Activated CD4-positive, alpha-beta T cell treated with anti-CD3 and anti-CD28 coated beads, Interleukin-2, amount 10 ng/mL, durations not matched to agents 7 days and 5 days (primary cell): ENCODE measurements at regions not wholly inside any gene's neighbourhood (a gene's known extent, or its start where the extent isn't known, plus 50 kb on each side); places are given as distances from the start of the nearest gene placed in this dataset.
A peak's percentile ranks its signal among the peaks of the same experiment; 100 is the strongest.

Experiments
- CTCF ChIA-PET: fragments of 350-600 bp; sonication (Branson Sonifier 250); formaldehyde crosslinking; loops from one replicate; lab custom pipeline; 2021; ENCODE audit warnings: antibody characterized with exemption; lab: Charles Lee
- POLR2A ChIA-PET: fragments of 350-600 bp; sonication (Branson Sonifier 250); formaldehyde crosslinking; loops from one replicate; lab custom pipeline; 2021; ENCODE audit warnings: antibody characterized with exemption; lab: Charles Lee
- DNase-seq: peaks from one replicate; pipeline ENCODE4 v3.0.0-alpha.2; 2020
- H3K27ac Mint-ChIP-seq: one replicate; pipeline ENCODE4 v1.8.0; 2021; ENCODE audit warnings: mild to moderate bottlenecking, moderate library complexity, mixed read lengths
- H3K27me3 Mint-ChIP-seq: one replicate; pipeline ENCODE4 v1.8.0; 2021; ENCODE audit warnings: mixed read lengths
- H3K36me3 Mint-ChIP-seq: one replicate; pipeline ENCODE4 v1.8.0; 2021; ENCODE audit warnings: low read depth, mixed read lengths
- H3K4me1 Mint-ChIP-seq: one replicate; pipeline ENCODE4 v1.8.0; 2021; ENCODE audit warnings: mixed read lengths
- H3K4me3 Mint-ChIP-seq: one replicate; pipeline ENCODE4 v1.8.0; 2021; ENCODE audit warnings: mild to moderate bottlenecking, moderate library complexity, mixed read lengths
- H3K9me3 Mint-ChIP-seq: one replicate; pipeline ENCODE4 v1.8.0; 2021; ENCODE audit warnings: mixed read lengths

- H3K9me3 Mint-ChIP-seq: peaks cover 20% of the 10 kb centered on the region
- H3K4me3 Mint-ChIP-seq: no peak overlapping the region
- CTCF ChIA-PET: no interaction called here
These were observed 408.2 kb upstream of the AUTS2 start for GRCh38 chr7:69190025-69190424.

DNA sequence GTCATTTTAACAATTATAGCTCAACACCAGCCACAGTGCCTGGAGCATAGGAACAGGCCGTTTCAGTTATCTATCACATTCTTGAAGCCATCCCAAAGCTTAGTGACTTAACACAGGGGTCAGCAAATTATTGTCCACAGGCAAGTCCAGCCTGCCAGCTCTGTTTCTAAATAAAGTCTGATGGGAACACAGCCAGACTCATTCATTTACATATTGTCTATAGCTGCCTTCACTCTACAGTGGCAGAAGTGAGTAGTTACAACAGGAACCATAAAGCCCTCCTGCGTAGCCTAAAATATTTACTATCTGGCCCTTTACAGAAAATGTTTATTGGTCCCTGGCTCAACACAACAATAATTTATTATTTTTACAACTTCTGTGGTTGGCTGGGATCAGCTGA, 407.5 kb upstream of the AUTS2 start:
- ChIA-PET POLR2A (no interaction called here), CTCF (no interaction called here)
- Mint-ChIP-seq H3K27ac (no peak overlapping the region), H3K4me1 (no peaks in the 10 kb centered on the region), H3K9me3 (peaks cover 23% of the 10 kb centered on the region), H3K27me3 (no peaks in the 10 kb centered on the region), H3K4me3 (no peak overlapping the region), H3K36me3 (no peaks in the 10 kb centered on the region)
- DNase-seq: no peak

More at GRCh38 chr7:69190025-69190424, 408.2 kb upstream of the AUTS2 start:
- H3K4me1 Mint-ChIP-seq: no peaks in the 10 kb centered on the region
- DNase-seq: no peak
- H3K27ac Mint-ChIP-seq: no peak overlapping the region
- POLR2A ChIA-PET: no interaction called here
- H3K27me3 Mint-ChIP-seq: no peaks in the 10 kb centered on the region
- no peaks in the 10 kb centered on the region for H3K36me3 Mint-ChIP-seq

DNA sequence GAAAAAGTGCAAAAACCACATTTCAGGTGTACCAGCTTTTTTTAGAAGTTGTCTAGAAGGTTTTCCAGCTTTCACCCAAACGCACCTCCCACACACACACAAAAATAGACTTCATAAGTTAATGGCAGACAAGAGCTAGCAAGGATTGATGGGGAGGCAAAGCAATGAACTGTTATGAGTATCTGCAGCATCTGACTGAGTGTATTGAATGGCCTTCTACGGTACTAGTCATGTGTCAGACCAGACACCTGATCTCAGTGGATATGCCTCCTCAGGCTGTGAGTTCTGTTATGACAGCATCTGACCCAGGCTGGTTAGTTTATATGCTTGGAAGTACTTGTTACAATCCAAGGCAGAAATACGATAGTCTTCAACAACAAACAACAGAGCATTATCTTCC, 406.1 kb upstream of the AUTS2 start:
- DNase-seq: no peak
- ChIA-PET CTCF (no interaction called here), POLR2A (no interaction called here)
- Mint-ChIP-seq H3K4me1 (no peaks in the 10 kb centered on the region), H3K4me3 (no peak overlapping the region), H3K9me3 (peaks cover 19% of the 10 kb centered on the region), H3K27ac (no peak overlapping the region), H3K36me3 (no peaks in the 10 kb centered on the region), H3K27me3 (no peaks in the 10 kb centered on the region)

- Mint-ChIP-seq H3K27me3 (no peaks in the 10 kb centered on the region), H3K4me1 (no peaks in the 10 kb centered on the region)
These were observed 405.2 kb upstream of the AUTS2 start for GRCh38 chr7:69193061-69193460.

GRCh38 chr7:69196593-69196992, 401.7 kb upstream of the AUTS2 start:
- Mint-ChIP-seq H3K27ac (no peak overlapping the region), H3K4me3 (no peak overlapping the region), H3K9me3 (peaks cover 30% of the 10 kb centered on the region), H3K4me1 (peaks cover 12% of the 10 kb centered on the region), H3K27me3 (no peaks in the 10 kb centered on the region), H3K36me3 (peaks cover 2% of the 10 kb centered on the region)
- no peak for DNase-seq
- CTCF ChIA-PET: no interaction called here
- POLR2A ChIA-PET: no interaction called here

More at GRCh38 chr7:69193061-69193460, 405.2 kb upstream of the AUTS2 start:
- Mint-ChIP-seq H3K27ac (no peak overlapping the region), H3K36me3 (no peaks in the 10 kb centered on the region), H3K4me3 (no peak overlapping the region), H3K9me3 (peaks cover 19% of the 10 kb centered on the region)
- POLR2A ChIA-PET: no interaction called here
- DNase-seq: no peak
- CTCF ChIA-PET: no interaction called here

GRCh38 chr7:69198250-69198649, 400.0 kb upstream of the AUTS2 start:
- H3K27ac Mint-ChIP-seq: no peak overlapping the region
- CTCF ChIA-PET: no interaction called here
- peaks cover 32% of the 10 kb centered on the region for H3K9me3 Mint-ChIP-seq

GRCh38 chr7:69199041-69199440, 399.2 kb upstream of the AUTS2 start:
- Mint-ChIP-seq H3K27me3 (no peaks in the 10 kb centered on the region), H3K27ac (peak overlapping the region; percentile 84), H3K36me3 (peaks cover 2% of the 10 kb centered on the region), H3K9me3 (peaks cover 29% of the 10 kb centered on the region), H3K4me1 (peaks cover 12% of the 10 kb centered on the region), H3K4me3 (no peak overlapping the region)
- DNase-seq: no peak
- CTCF ChIA-PET: no interaction called here
- POLR2A ChIA-PET: no interaction called here

More at GRCh38 chr7:69198250-69198649, 400.0 kb upstream of the AUTS2 start:
- DNase-seq: no peak
- no peaks in the 10 kb centered on the region for H3K27me3 Mint-ChIP-seq
- POLR2A ChIA-PET: no interaction called here
- peaks cover 12% of the 10 kb centered on the region for H3K4me1 Mint-ChIP-seq
- H3K36me3 Mint-ChIP-seq: peaks cover 2% of the 10 kb centered on the region
- no peak overlapping the region for H3K4me3 Mint-ChIP-seq

DNA sequence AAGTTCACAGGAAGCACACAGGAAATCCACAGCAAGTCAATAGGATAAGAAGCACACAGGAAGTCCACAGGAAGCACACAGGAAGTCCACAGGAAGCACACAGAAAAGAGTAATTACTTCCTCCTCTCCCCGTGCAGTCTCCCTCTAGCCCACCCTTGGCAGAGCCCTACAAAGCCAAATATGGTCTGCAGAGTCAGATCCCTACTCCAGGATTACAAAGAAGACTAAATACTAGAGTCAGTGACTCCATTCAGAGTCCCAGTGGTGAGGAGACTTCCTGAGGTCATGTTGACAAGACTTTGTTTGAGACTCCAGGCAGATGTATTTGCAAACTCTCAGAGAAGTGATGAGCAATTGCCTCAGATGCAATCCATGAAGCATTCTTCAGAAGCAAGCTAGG, 398.6 kb upstream of the AUTS2 start:
- no peak for DNase-seq
- Mint-ChIP-seq H3K27me3 (no peaks in the 10 kb centered on the region), H3K4me3 (no peak overlapping the region), H3K27ac (peak overlapping the region; percentile 84), H3K36me3 (peaks cover 2% of the 10 kb centered on the region), H3K4me1 (peaks cover 12% of the 10 kb centered on the region), H3K9me3 (peaks cover 26% of the 10 kb centered on the region)
- CTCF ChIA-PET: no interaction called here
- POLR2A ChIA-PET: no interaction called here

- ChIA-PET CTCF (interaction anchor here (0.6 kb wide), 1 partner anchor 892 kb away, joined by 3 read pairs; no protein-coding TSS in a partner anchor), POLR2A (no interaction called here)
- peaks cover 2% of the 10 kb centered on the region for H3K36me3 Mint-ChIP-seq
- peaks cover 8% of the 10 kb centered on the region for H3K4me1 Mint-ChIP-seq
- peaks cover 17% of the 10 kb centered on the region for H3K9me3 Mint-ChIP-seq
- no peak overlapping the region for H3K27ac Mint-ChIP-seq
- H3K4me3 Mint-ChIP-seq: no peak overlapping the region
- H3K27me3 Mint-ChIP-seq: no peaks in the 10 kb centered on the region
- no peak for DNase-seq
These were observed 394.4 kb upstream of the AUTS2 start for GRCh38 chr7:69203871-69204270.

- H3K36me3 Mint-ChIP-seq: no peaks in the 10 kb centered on the region
- no peak overlapping the region for H3K27ac Mint-ChIP-seq
- H3K9me3 Mint-ChIP-seq: peaks cover 7% of the 10 kb centered on the region
- H3K4me3 Mint-ChIP-seq: no peak overlapping the region
- no peaks in the 10 kb centered on the region for H3K4me1 Mint-ChIP-seq
- ChIA-PET POLR2A (no interaction called here), CTCF (no interaction called here)
- no peak for DNase-seq
- H3K27me3 Mint-ChIP-seq: no peaks in the 10 kb centered on the region
These were observed 393.3 kb upstream of the AUTS2 start for GRCh38 chr7:69204943-69205342.

DNA sequence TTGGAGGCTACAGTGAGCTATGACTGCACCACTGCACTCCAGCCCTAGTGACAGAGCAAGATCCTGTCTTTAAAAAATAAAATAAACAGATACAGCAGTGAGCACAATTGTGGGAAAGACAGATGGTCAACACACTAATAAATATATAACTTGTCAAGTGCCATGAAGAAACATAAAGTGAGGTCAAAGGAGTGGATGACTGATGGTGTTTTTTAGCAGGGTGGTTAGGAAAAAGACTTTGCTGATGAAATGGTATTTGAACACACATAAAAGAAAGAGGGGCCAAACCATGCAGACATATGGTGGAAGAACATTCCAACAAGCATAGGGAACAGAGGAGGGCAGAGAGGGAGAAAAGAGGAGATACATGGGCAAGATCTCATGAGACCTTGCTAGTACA, 392.7 kb upstream of the AUTS2 start:
- DNase-seq: no peak
- CTCF ChIA-PET: no interaction called here
- Mint-ChIP-seq H3K9me3 (peaks cover 6% of the 10 kb centered on the region), H3K27ac (no peak overlapping the region), H3K4me1 (no peaks in the 10 kb centered on the region), H3K4me3 (no peak overlapping the region), H3K36me3 (no peaks in the 10 kb centered on the region), H3K27me3 (no peaks in the 10 kb centered on the region)
- POLR2A ChIA-PET: no interaction called here

DNA sequence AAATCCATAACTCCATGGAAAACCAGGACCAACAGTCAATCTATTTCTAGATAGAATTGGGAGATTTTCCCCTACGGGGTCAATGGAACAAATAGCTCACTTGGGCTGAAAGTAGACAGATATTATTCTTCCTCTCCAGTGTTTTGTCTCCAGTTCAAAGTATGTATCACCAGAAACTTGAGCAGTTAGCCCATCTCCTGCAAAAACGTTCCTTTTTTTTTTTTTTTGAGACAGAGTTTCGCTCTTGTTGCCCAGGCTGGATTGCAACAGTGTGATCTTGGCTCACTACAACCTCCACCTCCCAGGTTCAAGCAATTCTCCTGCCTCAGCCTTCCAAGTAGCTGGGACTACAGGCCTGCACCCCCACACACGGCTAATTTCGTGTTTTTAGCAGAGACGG, 390.0 kb upstream of the AUTS2 start:
- POLR2A ChIA-PET: no interaction called here
- Mint-ChIP-seq H3K36me3 (no peaks in the 10 kb centered on the region), H3K27me3 (no peaks in the 10 kb centered on the region), H3K4me3 (no peak overlapping the region), H3K4me1 (no peaks in the 10 kb centered on the region), H3K9me3 (no peaks in the 10 kb centered on the region), H3K27ac (no peak overlapping the region)
- CTCF ChIA-PET: no interaction called here
- DNase-seq: no peak

GRCh38 chr7:69208848-69209247, 389.4 kb upstream of the AUTS2 start:
- no peak overlapping the region for H3K27ac Mint-ChIP-seq
- no peak overlapping the region for H3K4me3 Mint-ChIP-seq
- no peaks in the 10 kb centered on the region for H3K4me1 Mint-ChIP-seq
- no peaks in the 10 kb centered on the region for H3K27me3 Mint-ChIP-seq
- ChIA-PET CTCF (no interaction called here), POLR2A (no interaction called here)
- H3K36me3 Mint-ChIP-seq: no peaks in the 10 kb centered on the region
- no peak for DNase-seq
- H3K9me3 Mint-ChIP-seq: no peaks in the 10 kb centered on the region

DNA sequence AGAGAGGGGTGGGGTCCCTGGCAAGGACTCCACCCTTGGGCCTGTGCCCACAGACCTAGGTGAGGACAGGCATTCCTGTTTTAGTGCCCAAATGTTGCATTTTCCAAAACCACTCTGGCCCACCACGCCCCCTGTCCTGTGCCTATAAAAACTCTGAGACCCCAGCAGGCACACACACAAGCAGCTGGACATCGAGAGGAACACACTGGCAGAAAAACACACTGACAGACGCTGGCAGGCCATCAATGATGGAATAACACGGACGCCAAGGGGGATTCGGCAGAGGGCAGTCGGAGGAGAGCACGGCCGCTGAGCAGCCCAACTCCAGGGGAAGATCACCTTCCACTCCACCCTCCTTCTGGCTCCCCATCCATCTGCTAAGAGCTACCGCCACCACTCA, 386.9 kb upstream of the AUTS2 start:
- Mint-ChIP-seq H3K27ac (no peak overlapping the region), H3K4me1 (no peaks in the 10 kb centered on the region), H3K4me3 (no peak overlapping the region), H3K27me3 (no peaks in the 10 kb centered on the region), H3K36me3 (no peaks in the 10 kb centered on the region), H3K9me3 (no peaks in the 10 kb centered on the region)
- ChIA-PET CTCF (no interaction called here), POLR2A (no interaction called here)
- no peak for DNase-seq
